ENCODE measurements at regions not wholly inside any gene's neighbourhood (a gene's known extent, or its start where the extent isn't known, plus 50 kb on each side); places are given as distances from the start of the nearest gene placed in this dataset.

DNA sequence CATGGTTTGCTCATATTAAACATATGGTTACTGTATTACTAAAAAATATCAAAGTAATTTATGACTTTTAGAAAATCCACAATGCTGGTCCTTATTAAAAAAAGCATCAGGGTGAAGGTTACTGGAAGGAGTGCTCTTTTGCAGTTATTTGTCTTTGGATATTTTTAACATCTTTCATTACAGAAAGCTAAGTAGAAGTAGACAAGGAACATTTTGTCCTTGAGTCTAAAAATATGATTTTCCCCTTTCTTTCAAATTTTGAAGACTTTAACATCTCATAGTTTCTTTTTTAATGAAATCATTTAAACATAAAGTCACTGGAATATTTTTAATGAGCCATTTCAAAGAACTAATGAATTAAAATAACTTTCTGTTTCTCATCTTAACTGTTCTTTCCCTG is 110.1 kb upstream of the TNS3 start:
- intact Hi-C loops (cut with DNase I): no loop called here
- TF ChIP-seq EP300 (IDR thresholded peaks at IDR 0.05) (no peak), POLR2A (IDR thresholded peaks at IDR 0.05) (no peak)
- TF ChIP-seq, protein P1, sequence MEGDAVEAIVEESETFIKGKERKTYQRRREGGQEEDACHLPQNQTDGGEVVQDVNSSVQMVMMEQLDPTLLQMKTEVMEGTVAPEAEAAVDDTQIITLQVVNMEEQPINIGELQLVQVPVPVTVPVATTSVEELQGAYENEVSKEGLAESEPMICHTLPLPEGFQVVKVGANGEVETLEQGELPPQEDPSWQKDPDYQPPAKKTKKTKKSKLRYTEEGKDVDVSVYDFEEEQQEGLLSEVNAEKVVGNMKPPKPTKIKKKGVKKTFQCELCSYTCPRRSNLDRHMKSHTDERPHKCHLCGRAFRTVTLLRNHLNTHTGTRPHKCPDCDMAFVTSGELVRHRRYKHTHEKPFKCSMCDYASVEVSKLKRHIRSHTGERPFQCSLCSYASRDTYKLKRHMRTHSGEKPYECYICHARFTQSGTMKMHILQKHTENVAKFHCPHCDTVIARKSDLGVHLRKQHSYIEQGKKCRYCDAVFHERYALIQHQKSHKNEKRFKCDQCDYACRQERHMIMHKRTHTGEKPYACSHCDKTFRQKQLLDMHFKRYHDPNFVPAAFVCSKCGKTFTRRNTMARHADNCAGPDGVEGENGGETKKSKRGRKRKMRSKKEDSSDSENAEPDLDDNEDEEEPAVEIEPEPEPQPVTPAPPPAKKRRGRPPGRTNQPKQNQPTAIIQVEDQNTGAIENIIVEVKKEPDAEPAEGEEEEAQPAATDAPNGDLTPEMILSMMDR (IDR thresholded peaks at IDR 0.05): no peak
- Histone ChIP-seq H3K36me3 (no peaks in the 10 kb centered on the region), H3K4me3 (no peak overlapping the region), H3K9me3 (no peaks in the 10 kb centered on the region), H3K27me3 (no peaks in the 10 kb centered on the region), H3K4me1 (ENCODE audit: insufficient read depth) (no peaks in the 10 kb centered on the region), H3K27ac (no peak overlapping the region)
- no peak for DNase-seq

DNA sequence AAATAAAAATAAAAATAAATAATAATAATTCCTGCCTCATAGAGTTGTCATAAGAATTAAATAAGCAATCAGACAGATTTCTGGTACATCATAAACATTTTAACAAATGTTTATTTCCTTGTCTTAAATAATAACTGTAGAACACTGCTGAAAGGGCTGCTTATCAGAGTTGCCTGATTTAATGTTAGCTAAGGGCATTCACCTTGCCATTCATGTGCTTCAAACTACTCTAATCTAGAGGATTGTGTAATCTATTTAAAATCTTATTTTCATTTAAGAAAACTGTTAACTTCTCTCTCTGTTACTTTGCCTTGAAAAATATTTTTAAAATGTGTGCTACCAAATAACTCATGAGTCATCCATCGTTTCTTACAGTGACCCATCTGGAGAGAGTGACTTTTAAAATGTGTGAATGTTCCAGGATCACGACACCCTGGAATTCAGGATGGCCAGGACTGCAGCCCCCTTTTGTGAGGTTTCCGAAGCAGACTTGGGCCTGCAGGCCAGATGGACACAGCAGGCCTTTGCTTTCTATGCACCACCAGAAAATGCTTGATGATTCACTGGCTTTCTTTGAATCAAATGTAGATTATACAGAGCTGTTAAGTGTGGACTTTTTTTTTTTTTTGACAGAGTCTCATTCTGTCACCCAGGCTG is 109.1 kb upstream of the TNS3 start:
- H3K36me3 ChIP-seq: no peaks in the 10 kb centered on the region
- intact Hi-C loops (cut with DNase I): no loop called here
- H3K27ac ChIP-seq: no peak overlapping the region
- WGBS, 3 donors: 16 to 23% (median 21%) methylated on average over 3 of the region's 3 CpGs
- H3K9me3 ChIP-seq: no peaks in the 10 kb centered on the region
- no peaks in the 10 kb centered on the region for H3K27me3 ChIP-seq
- no peak for DNase-seq
- H3K4me3 ChIP-seq: no peak overlapping the region
- no peaks in the 10 kb centered on the region for H3K4me1 ChIP-seq (ENCODE audit: insufficient read depth)
- no peak for TF ChIP-seq EP300 (IDR thresholded peaks at IDR 0.05)
- TF ChIP-seq, protein P1 (IDR thresholded peaks at IDR 0.05): no peak
- no peak for TF ChIP-seq POLR2A (IDR thresholded peaks at IDR 0.05)

DNA sequence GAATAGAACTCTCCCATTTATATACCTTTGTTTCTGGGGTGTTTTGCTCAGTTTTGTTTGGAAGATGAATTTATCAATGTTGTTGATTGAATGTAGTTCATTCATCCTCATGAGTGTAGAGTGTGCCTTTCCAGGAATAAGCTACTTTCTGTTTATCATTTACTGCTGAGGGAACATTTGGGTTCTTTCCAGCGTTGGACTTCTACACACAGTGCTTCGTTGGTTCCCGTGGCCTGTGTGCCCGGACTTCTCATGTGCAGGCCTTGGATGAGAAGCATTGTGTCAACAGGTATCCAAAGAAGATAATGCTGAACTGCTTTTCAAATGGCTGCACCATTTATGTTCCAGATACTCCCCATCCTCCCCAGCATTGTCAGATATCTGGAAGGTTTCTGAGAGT is 107.6 kb upstream of the TNS3 start:
- H3K9me3 ChIP-seq: no peaks in the 10 kb centered on the region
- no peak overlapping the region for H3K4me3 ChIP-seq
- TF ChIP-seq, protein P1 (IDR thresholded peaks at IDR 0.05): no peak
- no peak for TF ChIP-seq POLR2A (IDR thresholded peaks at IDR 0.05)
- TF ChIP-seq EP300 (IDR thresholded peaks at IDR 0.05): no peak
- H3K36me3 ChIP-seq: no peaks in the 10 kb centered on the region
- no peaks in the 10 kb centered on the region for H3K27me3 ChIP-seq
- 48 to 62% (median 54%) methylated on average over 4 of the region's 4 CpGs for WGBS, 3 donors
- no peak for DNase-seq
- intact Hi-C loops (cut with DNase I): no loop called here
- H3K4me1 ChIP-seq (ENCODE audit: insufficient read depth): no peaks in the 10 kb centered on the region
- H3K27ac ChIP-seq: no peak overlapping the region

DNA sequence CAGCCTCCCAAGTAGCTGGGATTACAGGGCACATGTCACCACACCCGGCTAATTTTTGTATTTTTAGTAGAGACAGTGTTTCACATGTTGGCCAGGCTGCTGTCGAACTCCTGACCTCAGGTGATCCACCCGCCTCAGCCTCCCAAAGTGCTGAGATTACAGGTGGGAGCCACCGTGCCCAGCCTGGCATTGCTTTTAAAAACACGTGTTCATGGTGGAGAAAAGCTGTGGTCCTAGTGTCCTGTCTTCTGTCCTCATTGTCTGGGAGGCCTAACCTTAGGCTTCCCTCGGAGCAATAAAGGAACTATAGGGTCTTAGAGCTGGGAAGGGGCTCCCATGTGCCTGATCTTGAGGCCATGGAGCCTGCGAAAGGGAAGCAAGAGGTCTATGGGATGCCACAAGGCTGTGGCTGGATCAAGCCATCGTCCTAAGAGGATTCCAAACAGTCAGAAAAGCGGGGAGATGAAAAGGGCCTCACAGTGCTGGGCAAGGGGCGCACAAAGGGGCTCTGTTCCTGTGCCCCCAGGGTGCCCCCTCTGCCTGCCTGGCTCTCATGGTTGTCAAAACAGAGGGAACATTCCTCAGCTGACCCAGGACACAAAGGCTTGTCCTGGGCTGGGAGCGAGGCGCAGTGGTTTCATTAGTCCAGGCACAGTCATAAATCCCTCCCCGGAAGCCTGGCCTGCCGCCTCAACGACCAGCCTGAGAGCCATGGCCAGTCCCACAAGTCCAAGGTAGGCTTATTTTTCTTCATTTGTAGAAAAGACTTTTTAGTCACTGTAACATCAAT is 106.6 kb upstream of the TNS3 start:
- Histone ChIP-seq H3K27me3 (no peaks in the 10 kb centered on the region), H3K4me3 (no peak overlapping the region), H3K27ac (no peak overlapping the region), H3K9me3 (no peaks in the 10 kb centered on the region), H3K36me3 (no peaks in the 10 kb centered on the region), H3K4me1 (ENCODE audit: insufficient read depth) (no peaks in the 10 kb centered on the region)
- TF ChIP-seq EP300 (IDR thresholded peaks at IDR 0.05) (no peak), POLR2A (IDR thresholded peaks at IDR 0.05) (no peak)
- TF ChIP-seq, protein P1 (IDR thresholded peaks at IDR 0.05): no peak
- WGBS, 3 donors: 92 to 96% (median 92%) methylated on average over 15 of the region's 15 CpGs
- DNase-seq: no peak
- intact Hi-C loops (cut with DNase I): no loop called here
